MCF 10A (cell line): ENCODE measurements at regions not wholly inside any gene's neighbourhood (a gene's known extent, or its start where the extent isn't known, plus 50 kb on each side); places are given as distances from the start of the nearest gene placed in this dataset.

Experiments used
- BruUV-seq: library from RNA; stranded (reverse); fragments of 400-500 nt; replicated peaks from 2 replicates; lab custom pipeline; 2021; lab: Mats Ljungman, UMichigan
- CTCF ChIA-PET: fragments of 300-600 bp; sonication (Branson Sonifier 250); formaldehyde crosslinking; extraction: SDS; loops from one replicate; lab custom pipeline; 2021; ENCODE audit warnings: antibody characterized with exemption, inconsistent platforms; lab: Yijun Ruan, JAX
- POLR2A ChIA-PET: fragments of 300-600, 350-650 bp; sonication (Branson Sonifier 250); formaldehyde crosslinking; extraction: SDS; loops from one replicate; lab custom pipeline; 2020; ENCODE audit warnings: antibody characterized with exemption, inconsistent platforms; lab: Yijun Ruan, JAX
- DNase-seq: peaks from one replicate; pipeline ENCODE4 v3.0.0-alpha.2; 2018; ENCODE audit not compliant: unreplicated experiment
- H3K27ac Mint-ChIP-seq: one replicate; pipeline ENCODE4 v1.8.0; 2022; ENCODE audit warnings: mild to moderate bottlenecking, low read depth, mixed read lengths; ENCODE audit not compliant: unreplicated experiment
- H3K27me3 Mint-ChIP-seq: one replicate; pipeline ENCODE4 v1.8.0; 2022; ENCODE audit warnings: mixed read lengths; ENCODE audit not compliant: insufficient read depth, unreplicated experiment
- H3K36me3 Mint-ChIP-seq: one replicate; pipeline ENCODE4 v1.8.0; 2022; ENCODE audit warnings: mild to moderate bottlenecking, moderate library complexity, mixed read lengths; ENCODE audit not compliant: insufficient read depth, unreplicated experiment
- H3K4me1 Mint-ChIP-seq: one replicate; pipeline ENCODE4 v1.8.0; 2022; ENCODE audit warnings: mixed read lengths; ENCODE audit not compliant: insufficient read depth, unreplicated experiment
- H3K4me3 Mint-ChIP-seq: one replicate; pipeline ENCODE4 v1.8.0; 2022; ENCODE audit warnings: mild to moderate bottlenecking, moderate library complexity, mixed read lengths; ENCODE audit not compliant: unreplicated experiment
- H3K9me3 Mint-ChIP-seq: one replicate; pipeline ENCODE4 v1.8.0; 2022; ENCODE audit warnings: mixed read lengths; ENCODE audit not compliant: unreplicated experiment
- intact Hi-C: fragments of 100-400 bp; cut with micrococcal nuclease; formaldehyde crosslinking; loops from 2 replicates; pipeline ENCODE4 v1.14.1; 2022
- TF ChIP-seq, protein P1 (sequence below): fragments of 200-600 bp; IDR thresholded peaks from one replicate; pipeline ENCODE4 v1.8.0; 2022; ENCODE audit warnings: antibody characterized with exemption, mild to moderate bottlenecking; ENCODE audit not compliant: unreplicated experiment

DNA sequence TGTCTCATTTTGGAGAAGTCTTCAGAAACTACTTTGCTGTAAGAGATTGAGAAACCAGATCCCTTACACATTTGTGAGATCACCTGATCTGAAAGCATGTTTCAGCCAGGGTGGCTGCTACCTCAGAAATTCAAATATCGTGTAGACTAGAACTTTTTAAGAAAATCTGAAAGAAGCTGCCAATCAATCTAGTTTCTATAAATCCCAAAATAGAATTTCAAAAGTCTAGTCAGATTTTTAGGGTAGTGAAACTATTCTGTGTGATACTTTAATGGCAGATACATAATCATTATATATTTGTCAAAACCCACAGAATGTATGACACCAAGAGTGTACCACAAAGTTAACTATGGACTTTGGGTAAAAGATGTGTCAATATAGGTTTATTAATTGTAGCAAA lies 79.9 kb upstream of the PLPPR5 start:
- no peak for DNase-seq
- intact Hi-C loops: no loop called here
- no TSS peak for BruUV-seq

DNA sequence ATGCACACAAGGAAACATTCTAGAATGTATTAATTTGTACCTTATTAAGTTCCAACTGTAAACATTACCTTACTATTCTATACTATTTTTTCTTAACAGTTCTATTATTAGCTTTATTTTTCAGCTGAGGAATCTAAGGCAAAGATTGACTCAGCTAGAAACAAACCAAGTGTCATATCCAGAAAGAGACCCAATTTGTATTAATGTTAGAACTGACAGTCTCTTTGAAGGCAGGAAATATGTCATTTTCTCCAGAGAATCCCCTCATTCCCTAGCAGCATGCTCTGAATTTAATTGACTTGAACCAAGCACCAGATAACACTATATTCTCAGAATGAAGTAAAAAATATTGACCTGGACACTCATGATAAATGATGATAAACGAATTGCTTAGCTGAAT lies 81.4 kb upstream of the PLPPR5 start:
- H3K27me3 Mint-ChIP-seq: no peaks in the 10 kb centered on the region
- POLR2A ChIA-PET: no interaction called here
- no peak for DNase-seq
- no peaks in the 10 kb centered on the region for H3K36me3 Mint-ChIP-seq
- CTCF ChIA-PET: no interaction called here
- TF ChIP-seq, protein P1, sequence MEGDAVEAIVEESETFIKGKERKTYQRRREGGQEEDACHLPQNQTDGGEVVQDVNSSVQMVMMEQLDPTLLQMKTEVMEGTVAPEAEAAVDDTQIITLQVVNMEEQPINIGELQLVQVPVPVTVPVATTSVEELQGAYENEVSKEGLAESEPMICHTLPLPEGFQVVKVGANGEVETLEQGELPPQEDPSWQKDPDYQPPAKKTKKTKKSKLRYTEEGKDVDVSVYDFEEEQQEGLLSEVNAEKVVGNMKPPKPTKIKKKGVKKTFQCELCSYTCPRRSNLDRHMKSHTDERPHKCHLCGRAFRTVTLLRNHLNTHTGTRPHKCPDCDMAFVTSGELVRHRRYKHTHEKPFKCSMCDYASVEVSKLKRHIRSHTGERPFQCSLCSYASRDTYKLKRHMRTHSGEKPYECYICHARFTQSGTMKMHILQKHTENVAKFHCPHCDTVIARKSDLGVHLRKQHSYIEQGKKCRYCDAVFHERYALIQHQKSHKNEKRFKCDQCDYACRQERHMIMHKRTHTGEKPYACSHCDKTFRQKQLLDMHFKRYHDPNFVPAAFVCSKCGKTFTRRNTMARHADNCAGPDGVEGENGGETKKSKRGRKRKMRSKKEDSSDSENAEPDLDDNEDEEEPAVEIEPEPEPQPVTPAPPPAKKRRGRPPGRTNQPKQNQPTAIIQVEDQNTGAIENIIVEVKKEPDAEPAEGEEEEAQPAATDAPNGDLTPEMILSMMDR: no peak
- no peaks in the 10 kb centered on the region for H3K4me1 Mint-ChIP-seq
- H3K4me3 Mint-ChIP-seq: no peak overlapping the region
- no TSS peak for BruUV-seq
- peaks cover 14% of the 10 kb centered on the region for H3K9me3 Mint-ChIP-seq
- H3K27ac Mint-ChIP-seq: no peak overlapping the region
- intact Hi-C loops: no loop called here

More for the DNA sequence above, 79.9 kb upstream of the PLPPR5 start:
- TF ChIP-seq, protein P1: no peak
- Mint-ChIP-seq H3K9me3 (peaks cover 14% of the 10 kb centered on the region), H3K27ac (no peak overlapping the region), H3K4me1 (no peaks in the 10 kb centered on the region), H3K4me3 (no peak overlapping the region), H3K36me3 (no peaks in the 10 kb centered on the region), H3K27me3 (no peaks in the 10 kb centered on the region)
- ChIA-PET POLR2A (no interaction called here), CTCF (no interaction called here)

DNA sequence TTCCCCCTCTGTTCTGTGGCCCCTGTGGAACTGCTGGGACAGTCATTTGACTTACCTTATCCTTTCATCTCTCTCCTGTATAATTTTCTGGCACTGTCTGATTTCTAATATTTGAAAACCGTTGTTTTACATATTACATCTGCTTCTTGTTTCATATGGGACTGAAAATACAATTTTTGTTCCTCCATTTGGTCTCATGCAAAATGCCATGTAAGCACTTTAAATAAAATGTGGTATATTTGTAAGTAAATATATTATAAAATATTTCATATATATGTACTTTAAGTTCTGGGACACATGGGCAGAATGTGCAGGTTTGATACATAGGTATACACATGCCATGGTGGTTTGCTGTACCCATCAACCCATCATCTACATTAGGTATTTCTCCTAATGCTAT lies 93.9 kb upstream of the PLPPR5 start:
- CTCF ChIA-PET: no interaction called here
- Mint-ChIP-seq H3K4me1 (no peaks in the 10 kb centered on the region), H3K4me3 (no peak overlapping the region), H3K36me3 (no peaks in the 10 kb centered on the region), H3K9me3 (peaks cover 5% of the 10 kb centered on the region), H3K27me3 (no peaks in the 10 kb centered on the region), H3K27ac (no peak overlapping the region)
- DNase-seq: no peak
- BruUV-seq: no TSS peak
- intact Hi-C loops: no loop called here
- POLR2A ChIA-PET: no interaction called here
- TF ChIP-seq, protein P1: no peak

DNA sequence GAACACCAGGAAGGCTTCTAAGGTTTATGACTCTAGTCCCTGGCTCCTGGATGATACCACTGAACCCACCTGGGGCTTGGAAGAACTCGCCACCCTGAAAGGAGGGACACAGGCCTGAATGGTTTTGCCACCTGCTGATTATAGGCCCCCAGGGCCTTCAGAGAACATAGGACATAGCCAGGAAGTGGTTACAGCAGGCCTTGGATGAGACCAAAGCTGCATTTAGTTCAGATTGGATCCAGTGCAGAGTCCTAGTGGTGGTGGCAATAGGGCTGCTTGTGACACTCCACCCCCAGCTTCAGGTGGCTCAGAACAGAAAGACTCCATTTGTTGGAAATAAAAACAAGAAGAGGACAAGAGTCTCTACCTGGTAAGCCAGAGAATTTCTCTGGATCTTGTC lies 101.6 kb upstream of the PLPPR5 start:
- Mint-ChIP-seq H3K36me3 (no peaks in the 10 kb centered on the region), H3K27ac (no peak overlapping the region), H3K27me3 (no peaks in the 10 kb centered on the region), H3K4me3 (no peak overlapping the region), H3K4me1 (peaks cover 6% of the 10 kb centered on the region), H3K9me3 (no peaks in the 10 kb centered on the region)
- intact Hi-C loops: no loop called here
- CTCF ChIA-PET: interaction anchor here (0.5 kb wide), 1 partner anchor 45 kb away, joined by 3 read pairs; no protein-coding TSS in a partner anchor
- POLR2A ChIA-PET: no interaction called here
- BruUV-seq: no TSS peak
- DNase-seq: no peak
- TF ChIP-seq, protein P1: no peak
